ENCODE measurements at regions not wholly inside any gene's neighbourhood (a gene's known extent, or its start where the extent isn't known, plus 50 kb on each side); places are given as distances from the start of the nearest gene placed in this dataset.

DNA sequence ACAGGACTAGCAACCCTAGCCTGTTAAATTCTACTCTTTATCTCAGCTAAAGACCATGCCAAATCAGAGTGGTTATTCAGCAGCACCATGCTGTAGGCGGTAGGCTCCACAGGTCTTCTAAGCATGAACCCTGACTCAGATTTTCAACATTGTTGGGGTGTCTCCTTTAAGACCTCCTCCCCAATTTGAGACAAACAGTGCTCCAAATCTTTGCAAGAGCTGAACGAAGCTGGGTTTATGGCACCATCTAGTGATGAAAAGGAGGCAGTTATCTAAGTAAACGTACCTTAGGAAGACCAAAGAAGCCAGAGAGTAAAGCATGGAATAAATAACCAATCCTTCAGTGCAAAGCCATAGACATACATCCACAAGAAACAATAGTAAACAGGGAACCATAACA, 334.5 kb upstream of the SLC7A11 start:
- 60 to 83% methylated on average over 1 of the region's 3 CpGs for WGBS, 2 experiments (ENCODE audit: insufficient coverage in 2 of 2)
- H3K36me3 ChIP-seq (ENCODE audit: control insufficient read depth, insufficient read depth, low read length): no peaks in the 10 kb centered on the region
- H3K4me3 ChIP-seq (ENCODE audit: extremely low read depth, insufficient read depth, low read length, poor library complexity, severe bottlenecking): no peak overlapping the region
- H3K9me3 ChIP-seq (ENCODE audit: control insufficient read depth, low read length): no peaks in the 10 kb centered on the region
- no peak overlapping the region for H3K27ac ChIP-seq (ENCODE audit: low read depth, low read length, severe bottlenecking)
- no peaks in the 10 kb centered on the region for H3K4me1 ChIP-seq (ENCODE audit: control insufficient read depth, insufficient read depth, low read length, poor library complexity, severe bottlenecking)

DNA sequence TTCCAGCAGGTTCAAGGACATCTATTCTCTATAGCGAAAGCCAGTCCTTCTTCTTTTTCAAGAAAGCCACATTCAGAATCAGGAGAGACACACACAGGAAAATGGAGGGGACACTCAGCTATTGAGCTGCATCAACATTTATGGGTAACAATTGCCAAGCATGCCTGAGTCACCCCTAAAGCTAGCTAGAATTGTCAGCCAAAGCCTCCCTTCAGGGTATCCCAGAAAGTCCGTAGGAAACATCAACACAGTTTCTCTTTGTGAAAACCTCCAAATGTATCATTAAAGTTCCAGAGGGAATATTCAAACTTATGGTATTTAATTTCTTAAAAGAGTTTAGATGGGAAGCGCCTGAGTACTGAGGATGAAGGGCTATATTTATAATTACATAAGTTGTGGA, 331.1 kb upstream of the SLC7A11 start:
- WGBS, 2 experiments (ENCODE audit: insufficient coverage in 2 of 2): 89 to 100% methylated on average over 1 to 2 of the region's 3 CpGs
- no peak overlapping the region for H3K4me3 ChIP-seq (ENCODE audit: extremely low read depth, insufficient read depth, low read length, poor library complexity, severe bottlenecking)
- H3K36me3 ChIP-seq (ENCODE audit: control insufficient read depth, insufficient read depth, low read length): no peaks in the 10 kb centered on the region
- no peaks in the 10 kb centered on the region for H3K9me3 ChIP-seq (ENCODE audit: control insufficient read depth, low read length)
- no peaks in the 10 kb centered on the region for H3K4me1 ChIP-seq (ENCODE audit: control insufficient read depth, insufficient read depth, low read length, poor library complexity, severe bottlenecking)
- no peak overlapping the region for H3K27ac ChIP-seq (ENCODE audit: low read depth, low read length, severe bottlenecking)

DNA sequence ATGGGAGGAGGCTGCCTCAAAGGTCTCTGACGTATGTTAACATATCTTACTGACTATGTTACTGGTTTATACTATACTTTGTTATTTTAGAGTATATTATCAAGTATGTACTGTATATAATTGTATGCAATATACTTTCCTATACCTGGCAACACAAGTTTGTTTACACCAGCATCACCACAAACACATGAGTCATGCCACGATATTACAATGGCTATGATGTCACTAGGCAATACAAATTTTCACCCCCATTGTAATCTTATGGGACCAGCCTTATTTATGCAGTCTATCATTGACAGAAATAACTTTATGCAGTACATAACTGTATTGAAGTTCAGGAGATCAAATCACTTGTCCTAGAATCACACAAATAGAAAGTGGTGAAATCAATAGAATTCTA, 329.9 kb upstream of the SLC7A11 start:
- Histone ChIP-seq H3K4me3 (ENCODE audit: extremely low read depth, insufficient read depth, low read length, poor library complexity, severe bottlenecking) (no peak overlapping the region), H3K4me1 (ENCODE audit: control insufficient read depth, insufficient read depth, low read length, poor library complexity, severe bottlenecking) (no peaks in the 10 kb centered on the region), H3K9me3 (ENCODE audit: control insufficient read depth, low read length) (no peaks in the 10 kb centered on the region), H3K36me3 (ENCODE audit: control insufficient read depth, insufficient read depth, low read length) (no peaks in the 10 kb centered on the region), H3K27ac (ENCODE audit: low read depth, low read length, severe bottlenecking) (no peak overlapping the region)
- 80 to 86% methylated on average over 1 of the region's 2 CpGs for WGBS, 2 experiments (ENCODE audit: insufficient coverage in 2 of 2)

DNA sequence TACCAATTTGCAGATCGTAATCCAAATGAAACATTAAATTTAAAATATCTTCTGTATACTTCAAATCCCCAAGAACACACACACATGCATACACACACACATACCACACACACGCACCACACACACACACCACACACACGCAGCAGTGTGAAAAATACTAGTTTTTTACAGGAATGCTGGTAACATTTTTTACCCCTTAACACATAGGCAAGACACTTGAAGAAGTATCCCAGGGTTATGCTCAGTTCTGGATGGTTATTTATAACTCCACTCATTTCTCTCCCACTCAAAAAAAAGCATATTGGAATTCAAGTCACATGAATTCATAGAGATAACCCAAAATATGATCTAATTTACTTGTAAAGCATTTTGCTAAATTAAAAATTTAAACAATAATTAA, 325.5 kb upstream of the SLC7A11 start:
- no peaks in the 10 kb centered on the region for H3K36me3 ChIP-seq (ENCODE audit: control insufficient read depth, insufficient read depth, low read length)
- WGBS, 2 experiments (ENCODE audit: insufficient coverage in 2 of 2): 40% methylated on average over 1 of the region's 3 CpGs; no CpG with 5 or more reads in 1 of the 2 experiments
- H3K27ac ChIP-seq (ENCODE audit: low read depth, low read length, severe bottlenecking): no peak overlapping the region

DNA sequence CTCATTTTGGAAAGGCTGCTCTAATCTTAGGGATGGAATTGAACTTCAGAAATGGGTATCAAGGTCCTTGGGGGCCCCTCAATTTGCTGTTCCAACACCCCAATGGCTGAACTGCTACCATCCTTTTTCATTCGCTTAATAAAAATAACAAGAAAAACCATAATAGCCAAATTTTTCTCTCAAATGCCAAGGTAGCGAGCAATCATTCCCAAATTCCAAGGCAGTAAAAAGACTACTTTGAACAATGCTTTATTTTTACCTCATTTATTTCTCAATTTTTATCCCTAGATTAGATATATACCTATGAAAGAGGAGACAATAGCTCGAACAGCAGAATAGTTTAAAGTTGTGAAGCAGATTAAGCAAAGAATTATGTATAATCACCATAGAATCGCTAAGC, 323.4 kb upstream of the SLC7A11 start:
- no peaks in the 10 kb centered on the region for H3K36me3 ChIP-seq (ENCODE audit: control insufficient read depth, insufficient read depth, low read length)
- H3K4me1 ChIP-seq (ENCODE audit: control insufficient read depth, insufficient read depth, low read length, poor library complexity, severe bottlenecking): peaks cover 3% of the 10 kb centered on the region
- no peak overlapping the region for H3K4me3 ChIP-seq (ENCODE audit: extremely low read depth, insufficient read depth, low read length, poor library complexity, severe bottlenecking)
- WGBS, 2 experiments (ENCODE audit: insufficient coverage in 2 of 2): 96 to 100% methylated on average over 2 of the region's 4 CpGs
- H3K27ac ChIP-seq (ENCODE audit: low read depth, low read length, severe bottlenecking): no peak overlapping the region
- H3K9me3 ChIP-seq (ENCODE audit: control insufficient read depth, low read length): no peaks in the 10 kb centered on the region

More for the DNA sequence above, 325.5 kb upstream of the SLC7A11 start:
- Histone ChIP-seq H3K4me1 (ENCODE audit: control insufficient read depth, insufficient read depth, low read length, poor library complexity, severe bottlenecking) (peaks cover 3% of the 10 kb centered on the region), H3K4me3 (ENCODE audit: extremely low read depth, insufficient read depth, low read length, poor library complexity, severe bottlenecking) (no peak overlapping the region), H3K9me3 (ENCODE audit: control insufficient read depth, low read length) (no peaks in the 10 kb centered on the region)

DNA sequence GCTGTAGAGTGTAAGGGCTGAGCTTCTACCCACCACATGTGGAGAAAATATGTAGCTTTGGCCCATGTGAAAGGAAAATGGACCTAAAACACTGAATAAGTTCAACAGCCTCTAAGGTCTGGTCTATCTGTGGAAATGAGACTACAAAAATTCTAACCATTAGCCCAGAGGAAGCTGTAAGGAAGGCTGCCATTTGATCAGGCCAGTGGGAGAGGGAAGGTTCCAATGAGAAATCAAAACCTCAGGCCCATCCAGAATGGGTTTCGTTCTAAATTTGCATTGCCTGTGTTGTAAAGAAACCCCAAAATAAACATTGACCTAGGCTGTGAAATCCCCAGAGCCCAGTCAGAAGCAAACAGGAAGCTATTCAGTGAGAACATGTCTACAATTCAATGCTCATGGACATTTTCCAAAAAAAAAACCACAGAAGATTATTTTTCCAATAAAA, 320.4 kb upstream of the SLC7A11 start:
- Histone ChIP-seq H3K27ac (ENCODE audit: low read depth, low read length, severe bottlenecking) (no peak overlapping the region), H3K36me3 (ENCODE audit: control insufficient read depth, insufficient read depth, low read length) (no peaks in the 10 kb centered on the region), H3K4me1 (ENCODE audit: control insufficient read depth, insufficient read depth, low read length, poor library complexity, severe bottlenecking) (peaks cover 3% of the 10 kb centered on the region), H3K9me3 (ENCODE audit: control insufficient read depth, low read length) (no peaks in the 10 kb centered on the region), H3K4me3 (ENCODE audit: extremely low read depth, insufficient read depth, low read length, poor library complexity, severe bottlenecking) (no peak overlapping the region)
- 88% methylated on average over 1 of the region's 1 CpG; no CpG with 5 or more reads in 1 of the 2 experiments for WGBS, 2 experiments (ENCODE audit: insufficient coverage in 2 of 2)

DNA sequence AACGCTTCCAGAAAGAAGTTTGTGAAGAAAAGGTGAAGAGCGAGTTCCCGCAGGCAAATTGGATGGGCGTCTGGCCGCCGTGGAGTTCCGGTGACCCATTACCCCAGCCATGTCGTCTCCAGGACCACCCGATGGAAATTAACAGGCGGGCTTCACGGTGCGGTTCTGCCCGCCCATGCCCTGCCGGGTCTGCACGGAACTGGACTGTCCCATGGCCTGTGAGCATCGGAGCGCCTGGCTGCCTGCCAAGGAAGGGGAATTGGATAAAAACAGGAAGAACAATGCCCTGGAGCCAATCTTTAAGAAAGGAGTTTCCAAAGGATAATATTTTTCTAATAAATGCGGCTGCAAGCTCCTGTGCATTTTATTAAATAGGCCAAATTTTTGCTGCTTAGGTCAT, 319.8 kb upstream of the SLC7A11 start:
- Histone ChIP-seq H3K4me3 (ENCODE audit: extremely low read depth, insufficient read depth, low read length, poor library complexity, severe bottlenecking) (no peak overlapping the region), H3K9me3 (ENCODE audit: control insufficient read depth, low read length) (no peaks in the 10 kb centered on the region), H3K36me3 (ENCODE audit: control insufficient read depth, insufficient read depth, low read length) (no peaks in the 10 kb centered on the region), H3K4me1 (ENCODE audit: control insufficient read depth, insufficient read depth, low read length, poor library complexity, severe bottlenecking) (peaks cover 3% of the 10 kb centered on the region), H3K27ac (ENCODE audit: low read depth, low read length, severe bottlenecking) (no peak overlapping the region)
- 94 to 97% methylated on average over 15 to 17 of the region's 18 CpGs for WGBS, 2 experiments (ENCODE audit: insufficient coverage in 2 of 2)

DNA sequence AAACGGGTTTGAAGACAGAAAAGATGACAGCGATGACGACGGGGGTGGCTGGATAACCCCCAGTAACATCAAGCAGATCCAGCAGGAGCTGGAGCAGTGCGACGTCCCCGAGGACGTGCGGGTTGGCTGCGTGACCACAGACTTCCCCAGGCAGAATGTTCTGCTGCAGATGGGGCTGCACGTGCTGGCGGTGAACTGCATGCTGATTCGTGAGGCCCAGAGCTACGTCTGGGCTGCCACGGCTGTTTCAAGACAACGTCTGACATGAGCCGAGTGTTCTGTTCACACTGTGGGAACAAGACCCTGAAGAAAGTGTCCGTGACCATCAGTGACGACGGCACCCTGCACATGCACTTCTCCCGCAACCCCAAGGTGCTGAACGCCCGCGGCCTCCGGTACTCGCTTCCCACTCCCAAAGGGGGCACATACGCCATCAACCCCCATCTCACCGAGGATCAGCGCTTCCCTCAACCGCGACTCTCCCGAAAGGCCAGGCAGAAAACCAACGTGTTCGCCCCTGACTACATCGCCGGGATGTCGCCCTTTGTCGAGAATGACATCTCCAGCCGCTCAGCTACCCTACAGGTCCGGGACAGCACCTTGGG, 319.2 kb upstream of the SLC7A11 start:
- 89 to 95% methylated on average over 15 to 20 of the region's 40 CpGs for WGBS, 2 experiments (ENCODE audit: insufficient coverage in 2 of 2)
- Histone ChIP-seq H3K4me3 (ENCODE audit: extremely low read depth, insufficient read depth, low read length, poor library complexity, severe bottlenecking) (no peak overlapping the region), H3K36me3 (ENCODE audit: control insufficient read depth, insufficient read depth, low read length) (no peaks in the 10 kb centered on the region), H3K9me3 (ENCODE audit: control insufficient read depth, low read length) (no peaks in the 10 kb centered on the region), H3K4me1 (ENCODE audit: control insufficient read depth, insufficient read depth, low read length, poor library complexity, severe bottlenecking) (peaks cover 3% of the 10 kb centered on the region), H3K27ac (ENCODE audit: low read depth, low read length, severe bottlenecking) (no peak overlapping the region)

DNA sequence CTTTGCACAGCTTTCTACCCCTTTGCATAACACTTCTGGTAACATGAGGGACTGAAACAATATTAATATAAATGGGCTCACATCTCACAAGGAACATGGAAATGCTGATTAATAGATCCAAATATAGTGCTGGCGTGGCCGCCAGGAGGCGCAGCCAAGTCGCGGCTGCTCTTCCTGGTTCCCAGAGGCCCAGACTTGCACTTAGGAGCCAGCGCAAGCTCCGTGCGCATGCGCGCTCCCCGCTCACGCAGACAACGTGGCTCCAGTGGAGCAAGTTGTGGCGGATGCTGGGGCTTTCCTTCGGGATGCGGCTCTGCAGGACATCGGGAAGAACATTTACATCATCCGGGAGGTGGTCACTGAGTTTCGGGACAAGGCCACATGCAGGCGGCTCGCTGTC, 318.3 kb upstream of the SLC7A11 start:
- no peaks in the 10 kb centered on the region for H3K36me3 ChIP-seq (ENCODE audit: control insufficient read depth, insufficient read depth, low read length)
- WGBS, 2 experiments (ENCODE audit: insufficient coverage in 2 of 2): 92 to 96% methylated on average over 21 of the region's 21 CpGs

DNA sequence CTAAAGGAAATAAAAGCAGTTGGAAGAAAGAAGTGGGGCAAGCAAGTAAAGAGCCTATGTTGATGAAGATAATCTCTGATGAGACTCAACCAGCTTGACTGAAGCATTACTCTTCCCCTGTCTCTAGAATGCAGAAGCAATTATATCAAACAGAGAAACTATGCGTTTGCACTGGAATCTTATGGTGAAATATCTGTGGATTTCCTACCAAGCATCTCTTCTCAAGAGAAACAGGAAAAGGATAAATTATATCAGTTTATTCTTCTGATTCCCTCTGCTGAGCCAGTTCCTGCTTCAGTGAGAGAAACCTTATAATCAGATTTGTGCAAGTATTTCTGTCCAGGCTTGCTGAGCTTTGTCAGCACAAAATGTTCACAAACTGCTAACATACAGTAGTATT, 316.7 kb upstream of the SLC7A11 start:
- H3K36me3 ChIP-seq (ENCODE audit: control insufficient read depth, insufficient read depth, low read length): no peaks in the 10 kb centered on the region
- H3K4me3 ChIP-seq (ENCODE audit: extremely low read depth, insufficient read depth, low read length, poor library complexity, severe bottlenecking): no peak overlapping the region
- no peaks in the 10 kb centered on the region for H3K9me3 ChIP-seq (ENCODE audit: control insufficient read depth, low read length)
- no CpG with 5 or more reads among the region's 1 CpG for WGBS, 2 experiments (ENCODE audit: insufficient coverage in 2 of 2)
- H3K4me1 ChIP-seq (ENCODE audit: control insufficient read depth, insufficient read depth, low read length, poor library complexity, severe bottlenecking): no peaks in the 10 kb centered on the region
- no peak overlapping the region for H3K27ac ChIP-seq (ENCODE audit: low read depth, low read length, severe bottlenecking)

More for the DNA sequence above, 318.3 kb upstream of the SLC7A11 start:
- H3K4me3 ChIP-seq (ENCODE audit: extremely low read depth, insufficient read depth, low read length, poor library complexity, severe bottlenecking): no peak overlapping the region
- H3K9me3 ChIP-seq (ENCODE audit: control insufficient read depth, low read length): no peaks in the 10 kb centered on the region
- H3K27ac ChIP-seq (ENCODE audit: low read depth, low read length, severe bottlenecking): no peak overlapping the region
- H3K4me1 ChIP-seq (ENCODE audit: control insufficient read depth, insufficient read depth, low read length, poor library complexity, severe bottlenecking): no peaks in the 10 kb centered on the region

DNA sequence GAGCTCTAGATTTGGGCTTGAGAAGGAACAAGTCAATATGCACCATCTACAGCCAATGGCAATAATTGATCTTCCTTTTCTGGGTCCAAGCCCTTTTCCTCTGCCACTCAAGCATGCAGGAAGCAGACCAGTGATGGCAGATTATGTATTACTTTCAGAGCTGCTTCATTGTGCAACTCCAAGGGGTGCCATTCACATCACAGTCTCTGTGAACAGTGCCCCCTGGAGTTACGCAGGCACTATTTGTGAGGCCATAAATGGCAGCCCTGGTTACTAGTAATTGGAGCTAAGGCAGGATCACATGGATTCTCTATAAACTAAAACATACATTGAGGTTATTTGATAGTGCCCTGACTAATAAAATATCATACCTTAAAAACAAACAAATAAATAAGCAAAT, 313.4 kb upstream of the SLC7A11 start:
- Histone ChIP-seq H3K36me3 (ENCODE audit: control insufficient read depth, insufficient read depth, low read length) (no peaks in the 10 kb centered on the region), H3K4me1 (ENCODE audit: control insufficient read depth, insufficient read depth, low read length, poor library complexity, severe bottlenecking) (no peaks in the 10 kb centered on the region), H3K4me3 (ENCODE audit: extremely low read depth, insufficient read depth, low read length, poor library complexity, severe bottlenecking) (no peak overlapping the region), H3K27ac (ENCODE audit: low read depth, low read length, severe bottlenecking) (no peak overlapping the region), H3K9me3 (ENCODE audit: control insufficient read depth, low read length) (no peaks in the 10 kb centered on the region)
- WGBS, 2 experiments (ENCODE audit: insufficient coverage in 2 of 2): 100% methylated on average over 1 of the region's 1 CpG; no CpG with 5 or more reads in 1 of the 2 experiments
